T-helper 1 cell treated with Interleukin-12 subunit alpha and Interleukin-12 subunit beta and Interleukin-4 antibody, amounts not matched to agents 30 ng/mL and 1 ng/mL, for 36 hours (primary cell): ENCODE measurements at regions not wholly inside any gene's neighbourhood (a gene's known extent, or its start where the extent isn't known, plus 50 kb on each side); places are given as distances from the start of the nearest gene placed in this dataset.

Experiments
- intact Hi-C: fragments of 100-400 bp; cut with micrococcal nuclease; formaldehyde crosslinking; loops from one replicate; pipeline ENCODE4 v1.15.1; 2024

- intact Hi-C loops = no loop called here
Observed at GRCh38 chr3:105923140-105923539, 54.3 kb upstream of the CBLB start.

DNA sequence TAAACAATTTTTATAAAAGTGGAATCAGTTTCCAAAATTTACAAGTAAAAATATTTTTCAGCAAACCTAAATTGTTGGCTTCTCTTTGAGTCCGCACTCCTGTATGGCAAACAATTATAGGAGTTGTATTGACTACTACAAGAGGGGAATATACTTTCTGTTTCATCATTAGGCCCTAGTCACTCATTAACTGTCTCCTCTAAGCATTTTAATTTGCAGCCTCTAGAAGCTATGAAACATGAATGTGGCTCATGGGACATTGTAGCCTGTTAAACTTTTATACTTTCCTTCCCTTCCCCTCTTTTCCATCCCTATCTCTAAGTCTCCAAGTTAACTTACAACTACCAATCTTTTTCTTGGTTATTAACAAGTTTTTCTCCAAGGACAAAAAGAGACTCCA lies 58.9 kb upstream of the CBLB start:
- intact Hi-C loops = no loop called here

DNA sequence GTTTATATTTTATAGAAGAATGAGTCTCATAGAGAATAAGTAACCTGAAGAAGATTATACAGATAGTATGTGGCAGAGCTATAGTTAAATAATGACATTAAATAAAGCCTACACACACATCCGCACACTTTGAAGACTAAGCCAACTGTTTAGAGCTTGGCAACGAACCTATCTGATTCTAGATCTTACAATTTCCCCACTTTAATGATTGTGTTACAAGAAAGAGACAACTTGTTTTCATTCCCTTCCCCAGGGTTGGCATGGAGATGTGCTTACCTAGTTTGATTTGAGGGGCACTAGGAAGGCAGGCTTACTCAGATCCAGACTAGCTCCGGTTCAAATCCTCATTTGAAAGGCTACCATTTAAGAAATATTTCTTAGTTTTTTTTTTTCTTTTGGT lies 61.9 kb upstream of the CBLB start:
- intact Hi-C loops = no loop called here

DNA sequence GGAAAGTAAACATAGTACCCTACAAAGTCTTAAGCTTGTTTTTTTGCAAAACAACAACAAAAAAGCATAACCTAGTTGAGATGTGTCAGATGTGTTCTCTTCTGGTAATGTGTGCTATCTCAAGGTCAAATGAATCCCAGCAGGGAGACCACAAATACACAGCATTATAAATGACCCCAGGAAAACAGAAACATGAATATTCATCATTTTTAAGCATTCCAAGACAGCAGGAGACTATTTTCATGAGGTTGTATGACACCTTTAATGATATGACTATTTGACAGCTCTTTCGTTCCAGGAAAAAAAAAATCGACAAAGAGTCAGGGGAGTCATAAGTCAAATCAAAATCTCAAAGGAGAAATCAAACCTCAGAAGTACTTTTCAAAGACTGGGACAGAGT lies 62.7 kb upstream of the CBLB start:
- intact Hi-C loops = no loop called here

DNA sequence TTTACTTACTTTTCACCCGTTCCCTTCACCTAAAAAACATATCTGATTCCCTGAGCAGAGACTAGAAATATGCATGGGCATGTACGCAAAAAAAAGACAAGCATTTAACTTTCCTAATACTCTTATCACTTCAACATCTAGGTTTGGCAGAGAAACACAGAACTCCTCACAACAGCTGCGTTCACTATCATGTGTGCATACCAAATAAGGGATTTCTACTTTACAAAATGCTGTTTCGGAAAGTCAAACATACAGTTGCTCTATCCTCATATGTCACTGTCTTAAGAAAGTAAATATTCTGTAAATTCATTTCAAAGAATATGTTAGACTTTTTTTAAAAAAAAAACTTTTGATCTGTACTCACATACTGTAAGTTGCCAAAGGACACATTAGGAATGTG lies 65.1 kb upstream of the CBLB start:
- intact Hi-C loops = no loop called here

GRCh38 chr3:105938101-105938500 lies 69.3 kb upstream of the CBLB start:
- intact Hi-C loops = no loop called here

- intact Hi-C loops = no loop called here
Observed at GRCh38 chr3:105938806-105939205, 70.0 kb upstream of the CBLB start.

DNA sequence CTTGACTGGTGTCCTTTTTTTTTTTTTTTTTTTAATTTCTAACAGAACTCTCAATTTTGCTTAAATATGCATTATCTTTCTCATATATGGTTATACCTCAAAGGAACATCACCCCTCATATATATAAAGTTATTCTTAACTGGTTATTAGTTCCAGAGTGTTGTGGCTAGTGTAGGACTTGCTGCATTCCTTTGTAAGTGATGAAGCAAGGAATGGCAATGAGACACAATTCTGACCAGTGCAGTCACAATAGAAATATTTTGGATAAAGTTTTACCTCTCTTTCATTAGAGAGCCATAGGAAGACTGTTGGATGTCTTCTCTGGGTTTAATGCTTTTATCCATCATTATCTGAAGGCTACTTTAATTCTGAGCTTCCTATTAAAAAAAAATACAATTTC lies 75.5 kb upstream of the CBLB start:
- intact Hi-C loops = no loop called here

GRCh38 chr3:105944721-105945120 lies 75.9 kb upstream of the CBLB start:
- intact Hi-C loops = no loop called here

DNA sequence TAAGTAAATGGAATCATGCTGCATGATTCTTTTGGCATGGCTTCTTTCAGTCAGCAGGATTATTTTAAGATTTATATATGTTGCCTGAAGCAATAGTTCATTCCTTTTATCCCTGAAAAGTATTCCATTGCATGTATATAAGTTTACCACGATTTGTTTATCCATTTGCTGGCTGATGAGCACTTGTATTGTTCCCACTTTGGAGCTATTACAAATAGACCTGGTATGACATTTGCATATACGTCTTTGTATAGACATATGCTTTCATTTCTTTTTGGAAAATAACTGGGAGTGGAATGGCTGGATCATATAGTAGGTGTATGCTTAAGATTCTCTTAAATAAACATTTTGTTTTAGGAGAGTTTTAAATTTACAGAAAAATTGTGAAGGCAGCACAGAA lies 79.3 kb upstream of the CBLB start:
- intact Hi-C loops = no loop called here

- intact Hi-C loops = no loop called here
Observed at GRCh38 chr3:105950881-105951600, 82.2 kb upstream of the CBLB start.

DNA sequence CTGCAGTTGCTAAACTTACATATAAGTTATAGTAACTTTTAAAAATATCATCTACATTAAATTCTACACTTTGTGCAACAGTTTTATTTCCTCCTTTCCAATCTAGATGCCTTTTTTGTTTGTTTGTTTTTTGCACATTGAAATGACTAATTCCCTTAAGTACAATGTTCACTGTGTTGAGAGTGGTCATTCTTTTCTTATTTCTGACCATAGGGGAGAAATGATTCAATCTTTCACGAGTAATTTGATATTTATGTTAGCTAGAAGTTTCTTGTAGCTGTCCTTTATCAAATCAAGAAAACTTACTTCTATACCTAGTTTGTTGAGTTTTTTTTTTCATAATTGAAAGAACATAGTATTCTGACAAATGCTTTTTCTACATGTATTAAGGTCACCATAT lies 85.0 kb upstream of the CBLB start:
- intact Hi-C loops = no loop called here

- intact Hi-C loops = no loop called here
Observed at GRCh38 chr3:105956306-105956705, 87.5 kb upstream of the CBLB start.

DNA sequence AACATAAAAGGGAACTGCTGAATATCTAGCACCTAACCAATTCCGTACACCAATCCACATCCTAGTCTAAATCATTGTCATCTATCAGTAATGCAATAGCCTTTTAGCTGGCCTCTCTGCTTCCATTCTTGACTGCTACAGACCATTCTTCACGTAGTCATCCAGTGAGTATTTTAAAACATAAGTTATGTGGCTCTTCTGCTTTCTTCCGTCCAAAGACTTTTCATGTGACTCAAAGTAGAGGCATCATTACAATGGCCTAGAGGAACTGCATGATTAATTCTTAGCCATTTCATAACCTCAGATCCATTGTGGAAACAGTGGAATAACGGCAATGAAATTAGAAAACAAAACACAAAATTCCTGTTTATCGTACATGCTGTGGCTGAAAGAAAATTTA lies 88.9 kb upstream of the CBLB start:
- intact Hi-C loops = no loop called here

- intact Hi-C loops = no loop called here
Observed at GRCh38 chr3:105958237-105959000, 89.6 kb upstream of the CBLB start.

- intact Hi-C loops = no loop called here
Observed at GRCh38 chr3:105959851-105960250, 91.0 kb upstream of the CBLB start.

- intact Hi-C loops = no loop called here
Observed at GRCh38 chr3:105960381-105960780, 91.6 kb upstream of the CBLB start.

DNA sequence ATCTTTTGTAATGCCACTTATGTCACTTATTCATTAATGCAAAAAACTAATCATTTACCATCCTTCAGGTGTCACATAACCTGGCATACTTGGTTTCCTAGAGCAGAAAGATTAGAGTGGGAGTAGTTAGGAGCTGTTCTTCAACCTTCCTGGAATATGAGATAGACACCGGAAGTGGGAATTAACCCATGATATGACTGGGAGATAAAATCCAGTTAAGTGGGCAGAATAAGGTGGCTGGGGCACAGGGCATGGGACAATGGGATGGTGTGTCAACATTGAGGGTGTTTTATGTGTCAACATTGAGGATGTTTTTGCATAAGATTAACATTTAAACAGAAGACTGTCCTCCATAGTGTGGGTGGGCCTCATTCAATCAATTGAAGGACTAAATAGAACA lies 94.3 kb upstream of the CBLB start:
- intact Hi-C loops = no loop called here

GRCh38 chr3:105965384-105965783 lies 96.6 kb upstream of the CBLB start:
- intact Hi-C loops = no loop called here

- intact Hi-C loops = no loop called here
Observed at GRCh38 chr3:105967117-105967516, 98.3 kb upstream of the CBLB start.

DNA sequence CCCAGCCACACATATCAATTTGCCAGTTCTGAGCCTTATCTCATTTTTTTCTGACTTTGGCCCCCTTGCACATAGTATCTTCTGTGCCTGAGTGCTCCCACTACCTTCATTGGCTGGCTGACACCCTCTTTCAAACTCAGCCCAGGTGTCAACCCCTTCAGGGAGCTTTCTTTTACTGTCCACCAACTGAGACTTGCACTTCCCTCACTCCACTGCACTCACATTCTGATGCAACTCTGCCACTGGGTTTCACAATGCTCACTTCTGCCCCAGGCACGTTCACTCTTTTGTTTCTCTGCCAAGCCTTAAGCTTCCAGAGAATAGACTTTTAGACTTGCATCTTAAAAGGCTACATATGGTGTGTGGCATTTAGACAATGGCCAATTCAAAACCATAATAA lies 101.5 kb upstream of the CBLB start:
- intact Hi-C loops = no loop called here

- intact Hi-C loops = no loop called here
Observed at GRCh38 chr3:105972069-105972468, 103.3 kb upstream of the CBLB start.

DNA sequence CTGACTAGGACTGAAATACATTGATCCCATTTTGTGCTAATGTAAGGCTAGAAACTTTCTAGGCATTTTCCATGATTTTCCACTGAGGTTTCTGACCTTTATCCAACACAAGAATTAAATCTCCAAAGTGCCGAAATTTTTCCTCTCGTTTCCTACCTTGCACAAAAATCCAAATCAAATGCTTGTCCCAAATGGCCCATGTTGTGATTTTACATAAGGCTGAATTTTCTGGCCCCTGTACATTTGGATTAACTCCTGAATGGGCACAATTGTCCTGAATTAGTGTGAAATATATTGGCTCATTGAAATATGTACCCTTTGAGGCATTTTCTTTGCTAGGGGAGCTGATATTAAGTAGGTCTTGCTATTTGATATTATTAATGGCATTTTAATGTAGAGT lies 105.6 kb upstream of the CBLB start:
- intact Hi-C loops = no loop called here
